KMS-11 (cell line): ENCODE measurements at regions not wholly inside any gene's neighbourhood (a gene's known extent, or its start where the extent isn't known, plus 50 kb on each side); places are given as distances from the start of the nearest gene placed in this dataset.

Experiments used
- H2AFZ ChIP-seq: fragments of 200-600 bp; sonication (generic); 2 replicates; pipeline ENCODE4 v1.6.1; 2016; ENCODE audit warnings: antibody characterized with exemption, mixed run types, low read depth
- H3K27ac ChIP-seq: fragments of 200-600 bp; sonication (generic); 2 replicates; pipeline ENCODE4 v1.6.1; 2016; ENCODE audit warnings: mild to moderate bottlenecking, mixed run types
- H3K27me3 ChIP-seq: fragments of 200-600 bp; sonication (generic); 2 replicates; pipeline ENCODE4 v1.6.1; 2017; ENCODE audit warnings: mild to moderate bottlenecking, low read depth, mixed run types, moderate library complexity; ENCODE audit not compliant: insufficient read depth
- H3K36me3 ChIP-seq: fragments of 200-600 bp; sonication (generic); 2 replicates; pipeline ENCODE4 v1.6.1; 2017; ENCODE audit warnings: mild to moderate bottlenecking, mixed run types; ENCODE audit not compliant: insufficient read depth
- H3K4me1 ChIP-seq: fragments of 200-600 bp; sonication (generic); 2 replicates; pipeline ENCODE4 v1.6.1; 2016; ENCODE audit warnings: mild to moderate bottlenecking, low read depth, mixed run types; ENCODE audit not compliant: poor library complexity, severe bottlenecking
- H3K4me2 ChIP-seq: fragments of 200-600 bp; sonication (generic); 2 replicates; pipeline ENCODE4 v1.7.0; 2016; ENCODE audit warnings: mild to moderate bottlenecking, mixed run types
- H3K4me3 ChIP-seq: fragments of 200-600 bp; sonication (generic); IDR thresholded peaks from 2 replicates; pipeline ENCODE4 v1.6.1; 2017; ENCODE audit warnings: low read depth, low read length, mixed read lengths; ENCODE audit not compliant: insufficient read depth
- H3K79me2 ChIP-seq: fragments of 200-600 bp; sonication (generic); 2 replicates; pipeline ENCODE4 v1.6.1; 2016; ENCODE audit warnings: low read depth, mixed run types; ENCODE audit not compliant: insufficient read depth
- H3K9ac ChIP-seq: fragments of 200-600 bp; sonication (generic); 2 replicates; pipeline ENCODE4 v1.6.1; 2016; ENCODE audit warnings: mild to moderate bottlenecking, mixed run types
- H4K20me1 ChIP-seq: fragments of 200-600 bp; sonication (generic); 2 replicates; pipeline ENCODE4 v1.6.1; 2016; ENCODE audit warnings: mild to moderate bottlenecking, mixed run types; ENCODE audit not compliant: insufficient read depth
- TF ChIP-seq, protein P1 (sequence below): fragments of 200-600 bp; sonication (generic); conservative IDR thresholded peaks from 2 replicates; pipeline ENCODE4 v1.6.1; 2017; ENCODE audit warnings: low read depth, mild to moderate bottlenecking, antibody characterized with exemption, low read length, moderate library complexity, mixed read lengths

DNA sequence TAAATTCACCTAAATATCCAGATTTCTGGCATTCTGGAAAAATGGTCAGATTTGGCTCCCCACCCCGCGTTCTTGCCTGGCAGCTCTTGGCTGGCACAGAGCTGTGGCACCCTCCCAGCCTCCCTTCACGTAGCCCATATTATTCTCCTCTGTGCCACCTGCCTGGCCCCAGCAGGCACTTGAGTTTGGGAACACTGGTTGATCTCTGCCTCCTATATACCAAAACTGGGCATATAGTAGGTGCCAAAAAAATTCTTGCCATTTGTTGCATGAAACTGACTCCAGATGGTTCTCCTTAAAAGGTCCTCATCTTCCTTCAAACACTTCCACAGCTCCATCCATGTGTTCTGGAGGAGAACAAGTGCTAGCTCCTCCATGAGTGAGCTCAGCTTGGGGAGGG lies 167.0 kb downstream of the RPS24 start:
- H3K4me2 ChIP-seq: no peak overlapping the region
- no peaks in the 10 kb centered on the region for H3K79me2 ChIP-seq
- H3K4me3 ChIP-seq: no peak overlapping the region
- H3K36me3 ChIP-seq: no peaks in the 10 kb centered on the region
- no peak overlapping the region for H3K9ac ChIP-seq
- H3K27me3 ChIP-seq: no peaks in the 10 kb centered on the region
- H3K4me1 ChIP-seq: peaks cover 8% of the 10 kb centered on the region
- no peaks in the 10 kb centered on the region for H4K20me1 ChIP-seq
- no peak overlapping the region for H2AFZ ChIP-seq
- no peak overlapping the region for H3K27ac ChIP-seq
- TF ChIP-seq, protein P1, sequence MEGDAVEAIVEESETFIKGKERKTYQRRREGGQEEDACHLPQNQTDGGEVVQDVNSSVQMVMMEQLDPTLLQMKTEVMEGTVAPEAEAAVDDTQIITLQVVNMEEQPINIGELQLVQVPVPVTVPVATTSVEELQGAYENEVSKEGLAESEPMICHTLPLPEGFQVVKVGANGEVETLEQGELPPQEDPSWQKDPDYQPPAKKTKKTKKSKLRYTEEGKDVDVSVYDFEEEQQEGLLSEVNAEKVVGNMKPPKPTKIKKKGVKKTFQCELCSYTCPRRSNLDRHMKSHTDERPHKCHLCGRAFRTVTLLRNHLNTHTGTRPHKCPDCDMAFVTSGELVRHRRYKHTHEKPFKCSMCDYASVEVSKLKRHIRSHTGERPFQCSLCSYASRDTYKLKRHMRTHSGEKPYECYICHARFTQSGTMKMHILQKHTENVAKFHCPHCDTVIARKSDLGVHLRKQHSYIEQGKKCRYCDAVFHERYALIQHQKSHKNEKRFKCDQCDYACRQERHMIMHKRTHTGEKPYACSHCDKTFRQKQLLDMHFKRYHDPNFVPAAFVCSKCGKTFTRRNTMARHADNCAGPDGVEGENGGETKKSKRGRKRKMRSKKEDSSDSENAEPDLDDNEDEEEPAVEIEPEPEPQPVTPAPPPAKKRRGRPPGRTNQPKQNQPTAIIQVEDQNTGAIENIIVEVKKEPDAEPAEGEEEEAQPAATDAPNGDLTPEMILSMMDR: no peak

DNA sequence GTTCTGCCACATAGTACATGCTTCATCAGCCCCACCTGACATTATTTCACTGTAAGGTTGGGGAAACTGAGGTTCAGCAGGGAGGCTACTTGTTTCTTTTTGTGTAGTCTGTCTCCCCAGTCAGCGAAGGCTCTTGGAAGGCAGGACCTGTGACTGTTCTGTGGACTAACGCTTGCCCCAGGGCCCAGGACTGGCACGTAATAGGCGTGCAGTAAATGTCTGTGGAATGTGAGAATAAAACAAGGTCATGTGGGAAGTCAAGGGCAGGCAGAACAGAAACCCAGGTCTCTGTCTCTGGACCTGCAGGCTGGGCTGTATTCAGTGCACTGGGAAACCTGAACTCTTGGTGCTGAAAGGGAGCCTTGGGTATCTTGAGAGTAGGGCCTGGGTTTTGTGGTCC lies 168.7 kb downstream of the RPS24 start:
- H3K4me2 ChIP-seq: no peak overlapping the region
- no peaks in the 10 kb centered on the region for H3K79me2 ChIP-seq
- TF ChIP-seq, protein P1: no peak
- no peaks in the 10 kb centered on the region for H4K20me1 ChIP-seq
- H3K4me1 ChIP-seq: peaks cover 14% of the 10 kb centered on the region
- H3K27ac ChIP-seq: no peak overlapping the region
- H2AFZ ChIP-seq: no peak overlapping the region
- H3K9ac ChIP-seq: no peak overlapping the region
- no peaks in the 10 kb centered on the region for H3K36me3 ChIP-seq
- H3K27me3 ChIP-seq: no peaks in the 10 kb centered on the region
- no peak overlapping the region for H3K4me3 ChIP-seq

DNA sequence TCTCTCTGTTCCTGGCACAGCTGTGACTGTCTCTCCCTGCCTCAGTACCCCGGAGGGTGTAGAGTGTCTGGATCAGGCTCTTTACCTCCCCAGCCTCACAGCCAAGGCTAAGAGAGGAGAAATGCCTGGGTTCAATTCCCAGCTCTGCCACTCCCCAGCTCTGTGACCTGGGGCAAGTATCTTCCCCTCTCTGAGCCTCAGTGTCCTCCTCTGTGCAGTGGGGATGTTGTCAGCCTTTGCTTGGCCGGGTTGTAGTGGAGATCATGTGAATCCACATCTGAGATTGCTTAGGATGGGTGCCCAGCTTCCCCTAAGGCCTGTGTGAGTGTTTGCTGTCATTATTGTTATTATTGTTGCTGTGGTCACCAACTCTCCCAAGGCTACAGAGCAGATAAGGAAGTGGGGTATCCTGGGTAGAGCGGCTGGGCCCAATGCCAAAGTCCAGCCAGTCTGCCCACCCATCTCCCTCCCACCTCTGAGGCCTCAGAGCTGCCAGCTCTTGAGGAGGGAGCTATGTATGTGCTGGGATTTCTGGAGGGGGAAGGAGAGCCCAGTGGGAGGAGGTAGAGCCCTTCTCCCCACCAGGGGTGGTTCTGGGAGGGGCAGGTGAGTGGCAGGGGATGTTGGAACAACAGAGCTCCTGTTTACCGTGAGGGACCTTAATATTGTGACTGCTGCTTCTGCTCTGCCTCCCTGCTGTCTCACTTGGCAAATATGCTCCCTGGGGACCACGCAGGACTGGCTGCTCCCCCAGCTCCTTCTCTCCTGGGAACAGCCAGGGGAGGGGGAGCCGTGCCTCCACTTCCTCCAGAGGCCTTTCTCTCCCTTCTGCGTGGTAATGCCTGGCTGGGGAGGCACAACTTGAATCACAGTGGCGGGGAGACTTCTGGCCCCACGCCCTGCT lies 170.5 kb downstream of the RPS24 start:
- Histone ChIP-seq H3K27me3 (no peaks in the 10 kb centered on the region), H3K4me1 (peaks cover 16% of the 10 kb centered on the region), H2AFZ (no peak overlapping the region), H3K27ac (no peak overlapping the region), H3K4me3 (no peak overlapping the region), H3K36me3 (no peaks in the 10 kb centered on the region), H4K20me1 (no peaks in the 10 kb centered on the region), H3K79me2 (no peaks in the 10 kb centered on the region), H3K4me2 (no peak overlapping the region), H3K9ac (no peak overlapping the region)
- TF ChIP-seq, protein P1: no peak

DNA sequence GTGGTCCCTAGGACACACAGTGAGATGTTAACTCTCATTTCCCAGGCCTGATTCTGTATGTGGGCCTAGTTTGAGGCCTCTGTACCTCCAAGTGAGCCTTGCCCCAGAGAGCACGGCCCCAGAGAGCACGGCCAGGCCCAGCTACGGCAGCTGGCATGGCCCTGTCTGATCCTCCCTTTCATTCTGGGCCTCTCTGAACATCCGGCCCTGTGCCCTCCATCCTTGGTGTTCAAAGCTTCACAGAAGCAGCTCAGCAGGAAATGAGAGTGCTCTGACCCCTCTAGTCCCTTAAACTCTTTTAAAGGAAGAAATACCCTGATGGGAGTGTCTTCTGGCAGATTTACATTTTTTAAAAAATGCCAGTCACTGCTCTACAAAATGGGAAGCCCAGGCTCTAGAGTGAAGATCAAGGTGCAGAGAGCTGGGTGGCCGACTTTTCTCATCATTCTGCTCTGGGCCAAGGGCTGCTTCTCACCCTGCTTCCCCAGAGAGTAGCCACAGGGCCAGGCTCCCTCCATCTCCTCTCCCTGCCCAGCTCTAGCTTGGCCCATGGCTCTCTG lies 171.9 kb downstream of the RPS24 start:
- TF ChIP-seq, protein P1: no peak
- no peak overlapping the region for H3K4me3 ChIP-seq
- no peaks in the 10 kb centered on the region for H4K20me1 ChIP-seq
- H3K9ac ChIP-seq: no peak overlapping the region
- no peak overlapping the region for H2AFZ ChIP-seq
- no peak overlapping the region for H3K27ac ChIP-seq
- no peak overlapping the region for H3K4me2 ChIP-seq
- H3K79me2 ChIP-seq: no peaks in the 10 kb centered on the region
- no peaks in the 10 kb centered on the region for H3K27me3 ChIP-seq
- peaks cover 16% of the 10 kb centered on the region for H3K4me1 ChIP-seq
- no peaks in the 10 kb centered on the region for H3K36me3 ChIP-seq
